ENCODE measurements at regions not wholly inside any gene's neighbourhood (a gene's known extent, or its start where the extent isn't known, plus 50 kb on each side); places are given as distances from the start of the nearest gene placed in this dataset.

GRCh38 chr3:28109829-28110228 lies 131.6 kb upstream of the CMC1 start:
- no peak for DNase-seq

GRCh38 chr3:28110869-28111268 lies 130.6 kb upstream of the CMC1 start:
- no peak for DNase-seq

GRCh38 chr3:28114893-28115292 lies 126.5 kb upstream of the CMC1 start:
- no peak for DNase-seq

- no peak for DNase-seq
Measured at GRCh38 chr3:28115316-28115715, 126.1 kb upstream of the CMC1 start.

DNA sequence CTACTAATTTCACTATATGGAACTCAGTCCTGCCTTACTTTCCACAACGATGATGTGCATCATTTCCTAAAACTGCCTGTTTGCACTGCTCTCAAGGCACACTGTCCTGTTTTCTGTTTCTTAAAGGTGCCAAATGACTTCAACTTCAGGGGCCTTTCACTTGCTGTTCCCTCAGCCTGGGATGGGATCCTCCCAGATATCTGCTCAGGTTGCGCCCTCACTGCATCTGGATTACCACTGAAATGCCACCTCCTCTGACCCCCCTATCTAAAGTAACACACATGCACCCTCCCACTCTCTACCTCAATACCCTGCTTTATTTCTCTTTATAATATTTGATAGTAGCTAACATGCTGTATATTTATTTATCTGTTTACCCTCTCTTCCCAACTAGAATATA lies 123.8 kb upstream of the CMC1 start:
- no peak for DNase-seq

- DNase-seq: no peak
Measured at GRCh38 chr3:28118087-28118486, 123.3 kb upstream of the CMC1 start.

- no peak for DNase-seq
Measured at GRCh38 chr3:28122227-28122626, 119.2 kb upstream of the CMC1 start.

DNA sequence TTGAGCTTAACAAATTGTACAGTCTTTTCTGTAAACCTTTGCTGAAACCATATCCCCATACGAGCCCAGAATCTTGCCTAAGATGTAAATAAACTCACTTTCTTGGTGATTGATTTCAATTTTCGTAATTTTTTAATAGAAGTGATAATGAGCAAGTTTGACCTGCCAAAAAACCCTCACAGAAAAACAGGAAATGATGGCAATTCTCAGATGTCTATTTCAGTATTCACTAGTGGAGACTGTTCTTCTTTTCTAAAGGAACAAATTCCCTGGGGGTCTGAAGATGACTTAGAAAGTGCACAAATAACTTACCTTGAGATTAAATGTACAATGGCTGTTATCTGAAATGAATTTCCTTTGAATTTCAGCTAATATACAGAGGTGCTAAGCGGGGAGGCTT lies 116.5 kb upstream of the CMC1 start:
- DNase-seq: no peak

DNA sequence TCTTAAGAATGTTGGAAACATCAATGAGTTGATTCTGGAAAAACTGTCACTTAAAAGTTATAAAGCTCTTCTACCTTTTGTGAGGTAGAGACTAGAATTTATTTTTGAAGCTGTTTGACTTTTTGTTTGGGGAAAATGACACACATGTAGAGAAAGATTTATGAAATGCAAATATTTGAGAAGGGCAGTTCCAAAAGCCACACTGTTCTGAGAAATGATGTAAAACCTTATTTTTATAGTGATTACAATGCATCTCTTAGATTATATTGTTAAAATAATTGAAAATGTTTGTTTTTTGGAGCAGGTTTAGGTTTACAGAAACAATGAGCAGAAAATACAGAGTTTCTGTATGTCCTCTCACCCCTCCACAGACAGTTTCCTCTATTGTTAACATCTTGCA lies 116.1 kb upstream of the CMC1 start:
- no peak for DNase-seq

GRCh38 chr3:28130836-28131235 lies 110.6 kb upstream of the CMC1 start:
- DNase-seq: no peak

DNA sequence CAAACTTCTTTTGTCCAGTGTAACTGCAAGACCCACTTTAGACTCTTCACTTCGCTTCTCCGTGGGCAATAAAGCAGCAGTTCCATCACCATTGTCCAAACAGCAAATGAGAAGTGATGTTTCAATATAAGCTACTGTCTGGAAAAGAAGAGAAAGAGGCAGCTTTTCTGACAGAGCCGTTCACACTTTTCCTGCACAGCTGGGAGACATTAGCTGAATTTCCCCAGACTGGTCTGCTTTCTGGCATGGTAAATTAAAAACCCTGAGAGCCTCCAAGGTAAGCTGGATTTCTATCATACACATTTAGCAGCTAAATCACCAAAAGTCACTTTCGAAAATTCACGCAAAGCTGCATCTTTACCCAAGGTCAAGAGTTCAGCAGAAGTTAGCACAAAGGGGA lies 108.5 kb upstream of the CMC1 start:
- no peak for DNase-seq

DNA sequence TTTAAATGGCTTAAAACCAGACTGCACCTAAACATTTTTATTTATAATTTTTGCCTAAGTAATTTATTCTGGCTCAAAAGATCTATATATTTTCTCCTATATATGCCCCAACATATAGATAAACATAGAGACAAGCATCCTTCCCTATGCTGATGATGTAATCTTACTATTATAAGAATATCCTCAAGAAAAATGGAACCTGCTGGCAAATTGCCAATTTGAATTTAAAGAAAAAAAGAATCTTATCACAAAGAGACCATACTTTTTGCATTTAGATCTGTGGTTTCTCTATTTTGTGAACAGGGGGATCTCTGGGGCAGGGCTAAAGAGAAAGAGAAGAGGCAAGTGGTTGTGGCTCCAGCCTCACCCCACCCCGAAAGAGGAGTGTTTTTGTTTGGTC lies 107.2 kb upstream of the CMC1 start:
- no peak for DNase-seq

DNA sequence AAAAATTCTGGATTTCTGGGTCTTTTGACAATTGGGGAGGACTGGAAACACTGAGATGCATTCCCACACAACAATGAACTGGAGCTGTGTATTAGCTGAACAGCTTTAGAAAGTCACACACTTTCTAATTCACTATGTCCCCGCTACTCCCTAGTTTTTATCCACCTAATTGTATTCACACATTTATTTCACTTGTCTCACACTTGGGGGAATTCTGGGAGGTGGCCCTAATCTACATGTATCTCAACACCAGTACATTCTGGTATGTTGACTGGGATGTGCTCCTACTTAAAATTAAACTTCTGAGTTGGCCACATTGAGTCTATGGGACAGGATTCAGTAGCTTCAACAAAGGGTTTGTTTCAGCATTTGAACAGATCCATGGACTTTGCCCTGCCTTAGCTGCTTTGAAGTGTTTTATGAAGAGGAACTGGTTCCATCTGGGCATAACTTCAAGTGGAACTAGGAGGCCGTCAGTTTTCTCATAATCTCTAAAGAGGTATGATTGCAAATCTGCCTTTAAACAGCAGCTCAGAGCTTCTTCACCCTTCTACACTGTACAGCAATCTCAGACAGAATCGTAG lies 106.5 kb upstream of the CMC1 start:
- no peak for DNase-seq

GRCh38 chr3:28136607-28137216 lies 104.7 kb upstream of the CMC1 start:
- DNase-seq: no peak

DNA sequence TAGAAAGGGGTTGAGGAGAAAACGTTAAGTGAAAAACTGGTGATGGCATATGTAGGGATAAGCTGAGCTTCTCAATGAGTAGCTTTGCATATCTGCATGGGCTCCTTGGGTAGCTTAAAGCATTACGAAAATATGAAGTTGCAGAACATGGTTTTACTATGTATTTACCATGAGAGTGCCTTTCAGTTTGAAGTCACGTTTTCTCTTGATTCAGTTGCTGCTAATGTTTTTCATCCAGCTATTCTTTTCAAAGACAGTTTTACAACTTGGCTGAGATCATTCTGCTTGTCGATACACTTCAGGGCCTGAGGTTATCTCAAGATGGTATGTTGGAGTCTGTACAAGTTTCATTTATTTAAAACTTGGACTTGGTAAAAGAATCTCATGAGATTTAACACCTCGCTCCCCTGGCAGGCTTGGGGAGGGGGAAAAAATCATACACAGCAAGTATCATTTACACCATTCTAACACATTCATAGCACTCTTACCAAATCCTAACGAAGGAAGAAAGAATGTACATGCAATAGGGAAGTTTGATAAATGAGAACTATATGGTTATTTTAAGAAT lies 103.3 kb upstream of the CMC1 start:
- no peak for DNase-seq

GRCh38 chr3:28139288-28139687 lies 102.1 kb upstream of the CMC1 start:
- DNase-seq: no peak

GRCh38 chr3:28139967-28140634 lies 101.3 kb upstream of the CMC1 start:
- DNase-seq: no peak

GRCh38 chr3:28140664-28141063 lies 100.8 kb upstream of the CMC1 start:
- DNase-seq: no peak

- DNase-seq: no peak
Measured at GRCh38 chr3:28149960-28150359, 91.5 kb upstream of the CMC1 start.

DNA sequence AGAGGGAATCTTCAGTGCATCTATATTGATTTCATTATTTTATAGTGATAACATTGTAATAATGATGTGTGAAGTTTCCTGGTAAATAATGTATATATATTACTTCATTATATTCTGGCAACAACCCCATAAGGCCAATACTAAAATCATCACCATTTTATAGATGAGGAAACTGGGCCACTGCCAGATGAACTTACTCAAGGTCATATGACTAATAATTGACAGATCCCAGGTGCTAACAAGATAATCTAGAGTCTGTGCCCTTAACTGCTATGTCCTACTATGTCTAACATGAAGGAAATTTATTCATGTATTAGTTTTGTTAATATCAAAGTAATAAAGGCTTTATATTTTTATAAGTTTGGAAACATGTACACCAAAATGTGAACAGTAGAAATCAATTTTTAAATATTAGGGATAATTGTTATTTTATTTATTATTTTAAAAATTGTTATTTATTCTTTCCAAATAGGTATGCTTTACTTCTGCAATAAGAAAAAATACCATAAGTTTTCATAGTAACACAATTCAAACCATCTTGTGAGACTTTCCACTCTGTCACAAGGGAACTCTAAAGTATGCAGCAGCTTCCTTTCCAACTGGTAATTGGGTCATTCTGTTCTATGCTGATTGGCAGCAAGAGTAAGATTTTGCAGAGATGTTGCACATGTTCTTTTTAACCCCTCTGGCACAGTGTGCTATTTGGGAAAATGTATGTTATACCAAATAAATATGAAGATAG lies 90.8 kb upstream of the CMC1 start:
- no peak for DNase-seq

DNA sequence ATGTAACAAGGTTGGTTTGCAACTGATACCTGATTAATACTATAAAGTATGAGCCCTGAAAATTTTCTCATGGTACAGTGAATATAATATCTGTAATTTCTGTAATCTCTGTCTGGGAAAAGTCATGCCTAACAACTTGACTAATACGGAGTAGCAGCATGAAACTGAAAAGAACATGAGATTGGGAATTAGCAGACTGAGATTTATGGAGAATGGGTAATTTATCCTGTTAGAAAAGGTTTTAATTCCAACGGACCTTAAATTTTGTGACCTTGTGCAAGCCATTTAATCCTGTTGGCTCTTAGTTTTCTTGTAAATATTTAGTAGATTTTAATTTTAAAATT lies 90.2 kb upstream of the CMC1 start:
- DNase-seq: no peak

DNA sequence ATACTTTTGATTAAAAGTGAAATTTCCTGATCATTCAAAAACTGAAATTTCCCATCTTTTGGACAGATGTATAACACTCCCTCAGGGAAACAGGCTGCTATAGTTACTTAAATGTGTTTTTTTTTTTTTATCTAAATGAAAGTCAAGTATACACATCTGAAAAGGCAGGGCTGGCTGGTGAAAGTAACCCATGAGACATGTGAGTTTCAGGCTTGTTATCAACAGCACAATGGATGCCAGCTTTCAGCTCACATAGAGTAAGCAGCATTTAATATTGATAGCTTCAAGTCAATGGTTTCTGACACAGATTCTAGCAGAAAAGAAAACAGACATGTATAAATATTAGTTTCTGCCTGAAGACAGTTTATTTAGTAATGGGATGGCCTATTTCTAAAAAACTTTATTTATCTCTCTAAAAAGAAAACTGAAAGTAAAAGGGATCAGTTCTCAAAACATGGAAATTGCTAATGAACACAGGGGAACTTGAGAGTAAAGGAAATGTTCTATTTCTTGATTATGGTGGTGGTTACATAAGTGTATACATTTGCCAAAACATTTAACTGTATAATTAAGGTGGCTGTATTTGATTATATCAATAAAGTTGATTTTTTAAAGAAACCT lies 89.7 kb upstream of the CMC1 start:
- peak in 1 of 2 donors; percentile 7 for DNase-seq

DNA sequence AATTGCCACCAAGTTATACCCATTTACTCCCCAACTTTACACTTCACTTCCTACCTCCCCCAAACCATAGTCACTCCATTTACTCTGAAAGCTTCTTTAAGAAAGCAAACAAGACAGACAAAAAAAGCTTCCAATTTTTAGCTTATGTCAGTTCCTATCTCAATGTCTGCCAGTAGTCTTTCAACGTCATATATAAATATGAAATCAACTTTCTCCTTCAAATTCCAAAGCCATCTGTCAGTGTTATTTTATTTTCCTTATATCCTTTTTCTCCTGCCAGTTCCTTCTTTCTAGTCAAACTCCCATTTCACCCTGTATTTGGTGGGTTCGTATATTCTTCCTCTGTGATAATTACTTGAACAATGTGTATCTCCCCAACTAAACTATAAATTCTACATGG lies 85.8 kb upstream of the CMC1 start:
- DNase-seq: no peak
